HG02973 (cell line): ENCODE measurements at regions not wholly inside any gene's neighbourhood (a gene's known extent, or its start where the extent isn't known, plus 50 kb on each side); places are given as distances from the start of the nearest gene placed in this dataset.

Source experiments
- ATAC-seq: cut with Tn5 transposase; IDR thresholded peaks from one replicate; pipeline ENCODE4 v1.9.1; 2021; ENCODE audit warnings: moderate library complexity; ENCODE audit not compliant: unreplicated experiment

DNA sequence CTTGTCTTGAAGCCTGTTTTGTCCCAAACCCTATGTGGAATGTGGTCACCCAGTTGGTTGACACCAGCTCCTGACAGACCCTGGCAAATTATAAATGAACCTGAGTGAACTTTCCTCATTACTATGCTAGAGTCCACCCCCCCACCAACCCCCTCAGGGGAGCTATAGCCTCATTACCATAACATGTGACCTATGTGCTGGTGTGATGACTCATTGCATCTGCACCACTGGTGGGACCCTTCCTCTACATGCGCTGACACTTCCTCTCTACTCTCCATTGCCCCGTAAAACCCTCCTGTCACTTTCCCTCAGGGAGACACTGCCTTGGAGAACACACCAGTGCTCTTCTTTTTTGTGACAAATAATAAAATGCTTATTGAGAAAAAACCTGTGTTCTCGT, 105.0 kb upstream of the SESN3 start:
- ATAC-seq: no peak

DNA sequence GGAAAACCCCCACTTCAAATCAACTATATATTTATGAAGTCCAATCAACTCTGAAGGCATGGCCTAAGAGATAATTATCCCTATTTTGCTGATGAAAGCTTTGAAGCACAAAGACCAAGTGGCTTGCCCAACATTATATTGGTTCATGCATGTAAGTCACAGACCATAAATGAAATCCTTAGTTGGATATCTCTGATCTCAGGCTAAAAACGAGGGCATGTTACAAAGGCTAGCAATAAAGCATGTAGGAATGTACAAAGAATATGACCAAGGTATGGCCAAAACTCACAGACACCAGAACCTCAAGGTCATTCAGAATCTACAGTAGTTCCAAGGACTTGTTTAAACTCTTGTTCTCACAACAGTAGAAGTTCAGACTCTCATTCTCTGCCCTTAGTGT, 100.2 kb upstream of the SESN3 start:
- no peak for ATAC-seq

DNA sequence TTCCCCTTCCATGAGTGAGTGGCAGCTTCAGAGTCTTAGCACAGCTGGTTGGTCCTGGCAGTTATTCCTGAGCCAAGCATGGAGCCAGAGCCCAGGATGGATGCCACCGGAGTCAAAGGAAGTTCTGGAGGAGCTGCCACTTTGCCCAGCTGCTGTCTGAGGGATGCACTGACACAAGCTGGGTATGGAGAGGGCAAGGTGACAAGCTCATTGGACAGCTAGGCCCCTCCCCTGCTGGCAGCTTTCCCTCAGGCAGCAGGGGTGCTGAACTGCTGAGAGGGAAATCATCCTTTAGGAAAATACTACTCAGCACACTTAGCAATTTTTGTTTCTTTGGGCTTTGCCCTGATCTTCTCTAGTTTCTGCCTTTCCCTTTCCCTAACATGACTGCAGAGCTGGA, 99.3 kb upstream of the SESN3 start:
- ATAC-seq: no peak

DNA sequence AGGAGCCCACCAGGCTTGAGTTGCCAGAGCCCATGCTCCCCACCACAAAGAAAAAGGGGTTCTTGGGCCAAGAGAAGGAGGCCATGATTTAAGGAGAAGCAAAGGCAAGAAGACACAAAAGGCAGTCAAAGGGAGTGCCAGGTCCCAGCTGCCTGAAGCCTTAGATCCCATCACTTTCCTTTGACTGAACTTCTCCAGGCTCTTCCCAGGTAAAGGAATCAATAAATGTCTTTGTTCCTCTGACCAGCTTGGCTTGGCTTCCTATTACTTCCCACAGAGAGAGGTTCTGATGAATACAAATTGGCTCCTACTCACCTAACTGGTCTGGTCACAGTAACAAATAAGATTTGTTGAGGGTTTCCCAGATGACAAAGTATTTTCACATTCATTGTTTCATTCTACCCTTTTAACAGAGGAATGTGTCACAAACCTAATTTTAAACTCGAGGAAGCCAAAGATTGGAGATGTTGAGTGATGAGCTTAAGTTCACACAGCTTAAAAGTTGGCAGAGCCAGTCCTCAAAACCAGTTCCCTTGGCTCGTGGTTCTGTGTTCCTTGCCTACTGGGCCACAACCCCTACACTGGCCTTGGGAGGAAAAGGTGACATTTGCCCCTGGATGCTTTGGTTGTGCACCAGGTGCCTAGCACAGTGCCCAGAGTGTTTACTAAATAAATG, 96.4 kb upstream of the SESN3 start:
- no peak for ATAC-seq

DNA sequence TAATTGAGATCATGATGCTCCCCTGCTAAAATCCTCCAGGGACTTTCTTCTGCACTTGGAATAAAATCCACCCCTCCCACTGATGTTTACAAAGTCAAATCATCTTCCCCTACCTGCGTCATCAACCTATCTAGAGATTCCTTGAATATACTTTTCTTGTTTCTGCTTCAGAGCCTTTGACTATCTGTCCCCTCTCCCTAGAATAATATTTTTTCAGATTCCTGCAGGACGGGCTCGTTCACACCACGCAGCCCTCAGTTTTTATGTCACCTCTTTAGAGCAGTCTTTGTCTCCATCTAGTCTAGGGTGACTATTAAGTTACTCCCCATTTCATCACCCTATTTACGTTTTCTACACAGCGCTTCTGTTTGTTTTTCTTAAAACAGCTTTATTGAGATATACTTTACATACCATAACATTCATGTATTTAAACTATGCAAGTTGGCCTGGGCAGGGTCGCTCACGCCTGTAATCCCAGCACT, 94.8 kb upstream of the SESN3 start:
- ATAC-seq: no peak

DNA sequence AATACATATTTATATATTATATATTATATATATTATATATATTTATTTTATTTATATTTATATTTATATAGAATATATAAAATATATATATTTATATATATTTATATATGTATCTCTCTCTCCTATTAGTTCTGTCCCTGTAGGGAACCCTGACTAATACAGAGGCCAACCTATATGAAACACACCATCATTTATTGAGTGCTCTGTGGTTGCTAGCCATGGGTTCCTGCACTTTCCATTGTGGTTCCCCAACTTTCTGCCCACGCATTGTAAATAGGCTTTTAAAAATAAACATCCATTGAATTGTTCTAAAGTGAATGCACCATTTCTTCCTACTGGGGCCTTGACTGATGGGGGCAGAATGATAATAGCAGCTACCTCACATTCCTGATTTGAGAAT, 93.8 kb upstream of the SESN3 start:
- no peak for ATAC-seq

DNA sequence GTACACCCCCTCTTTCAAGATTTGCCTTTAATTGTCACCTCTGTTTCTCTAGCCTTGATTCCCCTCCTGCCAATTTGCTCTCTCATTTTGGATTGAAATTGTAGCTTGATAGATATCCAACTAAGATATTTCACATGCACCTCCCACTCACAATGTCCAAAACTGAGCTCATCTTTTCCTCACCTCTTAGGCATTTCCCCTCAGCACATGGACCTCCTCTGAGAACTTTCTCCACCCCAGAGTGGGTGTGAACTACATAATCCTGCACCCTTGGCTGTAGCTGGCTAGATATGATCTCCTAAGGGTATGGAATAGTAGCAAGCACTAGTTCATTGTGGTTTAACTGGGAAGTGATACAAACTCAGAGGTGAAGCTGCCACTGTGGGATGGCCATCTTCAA, 91.5 kb upstream of the SESN3 start:
- no peak for ATAC-seq

DNA sequence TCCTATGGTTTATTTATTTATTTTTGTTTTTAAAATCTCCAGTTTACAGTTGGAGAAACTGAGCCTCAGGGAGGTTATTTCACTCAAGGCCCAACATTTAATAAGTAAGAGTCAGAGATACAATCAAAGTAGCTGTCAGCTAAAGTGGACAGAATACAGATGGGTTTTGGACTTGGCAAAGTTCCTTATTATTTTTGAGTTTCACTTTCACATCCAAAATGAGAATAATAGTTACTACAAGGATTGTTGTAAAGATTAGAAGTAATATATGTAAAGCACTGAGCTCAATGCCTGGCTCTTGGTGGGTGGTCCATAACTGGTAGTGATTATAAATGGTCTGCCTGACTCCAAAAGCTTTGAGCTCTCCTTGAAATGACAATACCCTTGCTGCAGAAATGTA, 87.5 kb upstream of the SESN3 start:
- no peak for ATAC-seq

DNA sequence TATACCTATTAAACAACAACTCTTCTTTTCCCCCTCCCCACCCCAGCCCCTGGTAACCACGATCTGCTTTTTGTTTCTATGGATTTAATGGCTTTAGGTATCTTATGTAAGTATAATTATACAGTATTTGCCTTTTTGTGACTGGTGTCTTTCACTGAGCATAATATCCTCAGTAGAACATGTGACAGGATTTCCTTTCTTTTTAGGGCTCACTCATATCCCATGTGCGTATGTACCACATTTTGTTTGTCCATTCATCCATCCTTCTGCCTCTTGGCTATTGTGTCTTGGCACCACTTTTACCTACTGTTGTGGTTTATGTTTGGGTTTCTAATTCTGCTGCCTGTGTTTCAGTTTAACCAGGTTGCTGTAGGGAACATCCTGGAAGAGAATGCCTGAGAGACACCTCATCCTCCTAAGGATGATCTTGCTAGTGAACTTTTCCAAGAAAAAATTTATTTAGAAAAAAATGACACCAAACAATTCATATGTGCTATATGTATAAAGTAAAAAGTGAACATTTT, 77.6 kb upstream of the SESN3 start:
- ATAC-seq: no peak

DNA sequence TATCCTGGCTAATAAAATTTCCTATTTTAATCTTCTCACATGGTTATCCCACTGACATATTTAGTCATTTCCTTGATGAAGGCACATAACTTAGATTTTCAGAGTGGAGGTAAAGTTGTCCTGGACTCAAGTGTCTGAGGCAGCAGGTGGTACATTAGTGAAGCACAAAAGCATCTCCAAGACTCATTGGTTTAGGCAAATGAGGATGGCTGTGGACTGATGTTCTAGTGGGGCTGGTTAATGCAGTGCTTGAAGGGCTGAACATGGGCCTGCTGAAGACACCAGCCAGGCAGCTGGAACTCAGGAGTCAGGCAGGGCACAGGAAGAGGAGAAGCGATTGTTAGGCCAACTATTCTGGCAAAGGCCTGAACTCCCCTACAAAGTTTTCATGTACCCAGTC, 76.3 kb upstream of the SESN3 start:
- no peak for ATAC-seq

DNA sequence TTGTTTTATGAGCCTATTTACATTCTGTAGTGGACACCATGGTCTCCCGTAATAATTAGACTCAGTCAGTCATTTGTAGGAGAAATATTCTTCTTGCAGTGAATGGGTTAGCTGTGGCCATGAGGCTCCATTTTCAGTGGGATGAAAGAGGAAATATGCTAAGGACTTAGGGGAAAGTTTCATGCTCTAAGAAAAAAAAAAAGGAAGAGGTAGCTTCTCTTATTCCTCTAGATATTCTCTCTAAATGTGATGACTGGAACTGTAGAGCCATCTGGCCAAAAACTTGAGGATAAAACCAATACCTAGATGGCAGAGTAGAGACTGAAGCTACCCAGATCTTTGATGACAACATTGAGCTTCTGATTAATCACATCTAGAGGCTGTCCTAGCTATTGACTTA, 75.8 kb upstream of the SESN3 start:
- ATAC-seq: no peak

DNA sequence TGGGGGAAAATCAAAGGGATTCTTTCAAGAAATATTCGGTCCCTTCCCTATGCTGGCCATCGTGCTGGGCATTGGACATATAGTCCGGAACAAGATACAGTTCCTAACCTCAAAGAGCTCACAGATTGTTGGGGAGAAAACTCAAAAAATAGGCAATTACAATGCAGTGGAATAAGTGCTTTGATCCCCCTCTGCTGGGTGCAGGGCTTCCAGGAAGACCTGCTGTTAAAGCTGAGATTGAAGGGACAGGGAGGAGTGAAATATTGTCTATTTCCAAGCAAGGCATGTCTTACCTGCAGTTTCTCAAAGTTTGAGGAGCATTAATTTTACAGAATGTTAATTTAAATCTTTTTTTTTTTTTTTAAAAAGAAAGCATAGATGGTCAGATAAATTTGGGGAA, 75.1 kb upstream of the SESN3 start:
- ATAC-seq: no peak

DNA sequence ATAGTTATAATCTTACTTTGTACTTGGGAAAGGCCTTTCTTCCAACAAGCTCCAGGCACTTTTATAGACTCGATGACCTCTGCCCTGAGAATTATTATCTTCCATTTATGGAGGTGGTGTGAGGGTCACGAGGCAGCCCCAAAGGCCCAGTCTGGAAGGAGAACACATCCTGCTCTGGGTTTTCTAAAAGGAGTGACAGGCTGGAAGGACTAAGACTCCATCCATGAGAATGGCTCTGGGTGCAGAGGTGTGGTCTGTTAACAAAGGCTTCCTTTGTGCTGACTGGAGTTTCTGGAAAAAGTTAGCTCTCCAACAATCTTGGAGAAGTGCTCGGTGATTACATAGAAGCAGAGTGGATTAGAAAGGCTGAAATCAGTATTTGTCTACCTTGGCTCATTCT, 74.7 kb upstream of the SESN3 start:
- no peak for ATAC-seq

DNA sequence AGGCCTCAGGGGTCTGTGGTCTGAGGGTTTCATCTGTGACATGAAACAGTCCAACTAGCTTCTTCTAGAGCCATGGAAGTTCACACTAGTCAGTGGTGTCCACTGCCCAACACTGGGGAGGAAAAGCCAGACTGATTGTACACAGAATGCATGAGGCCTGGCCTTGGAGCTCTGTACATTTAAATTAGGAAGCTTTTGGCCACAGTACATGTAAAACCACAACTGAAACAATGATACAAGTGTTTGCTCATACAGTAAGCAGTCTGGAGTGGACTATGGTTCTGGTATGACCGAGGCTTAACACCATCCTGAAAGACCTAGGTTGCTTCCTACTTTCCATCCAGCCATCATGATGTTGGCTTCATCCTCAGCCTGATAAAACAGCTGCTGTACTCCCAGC, 73.8 kb upstream of the SESN3 start:
- ATAC-seq: no peak

DNA sequence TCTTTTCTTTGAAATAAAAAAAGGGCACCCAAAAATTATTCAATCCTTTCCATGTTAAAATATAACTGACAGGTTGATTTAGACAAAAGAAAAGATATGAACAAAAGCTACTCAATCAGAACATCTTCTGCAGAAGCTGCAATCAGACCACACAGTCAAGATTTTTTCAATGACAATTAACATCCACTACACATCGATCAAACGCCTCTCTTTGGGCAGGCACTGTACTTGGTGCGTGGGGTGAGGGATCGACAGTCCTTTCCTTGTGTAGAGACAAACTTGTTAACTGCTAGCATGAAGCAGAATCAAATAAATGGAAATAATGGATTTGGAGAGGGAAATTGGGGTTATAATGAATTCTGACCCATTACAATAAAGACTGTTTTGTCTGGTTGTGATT, 71.2 kb upstream of the SESN3 start:
- no peak for ATAC-seq

DNA sequence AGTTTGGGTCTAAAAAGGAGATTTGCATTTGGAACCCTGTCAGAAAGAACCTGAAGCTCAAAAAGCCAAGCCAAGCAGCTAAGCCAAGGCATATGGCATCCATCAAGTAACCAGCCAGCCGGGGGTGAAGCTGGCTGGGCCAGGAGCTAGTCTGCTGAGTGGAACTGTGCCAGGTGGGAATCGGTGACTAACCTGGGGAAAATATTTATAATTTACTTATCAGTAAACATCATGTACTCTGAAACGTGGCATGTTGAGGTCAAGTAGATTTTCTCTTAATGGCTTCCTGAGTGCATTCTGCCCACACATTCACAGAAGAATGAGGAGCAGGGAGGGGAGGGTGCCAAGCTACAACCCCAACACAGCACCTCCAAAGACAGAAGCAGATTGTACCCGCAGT, 70.5 kb upstream of the SESN3 start:
- no peak for ATAC-seq

DNA sequence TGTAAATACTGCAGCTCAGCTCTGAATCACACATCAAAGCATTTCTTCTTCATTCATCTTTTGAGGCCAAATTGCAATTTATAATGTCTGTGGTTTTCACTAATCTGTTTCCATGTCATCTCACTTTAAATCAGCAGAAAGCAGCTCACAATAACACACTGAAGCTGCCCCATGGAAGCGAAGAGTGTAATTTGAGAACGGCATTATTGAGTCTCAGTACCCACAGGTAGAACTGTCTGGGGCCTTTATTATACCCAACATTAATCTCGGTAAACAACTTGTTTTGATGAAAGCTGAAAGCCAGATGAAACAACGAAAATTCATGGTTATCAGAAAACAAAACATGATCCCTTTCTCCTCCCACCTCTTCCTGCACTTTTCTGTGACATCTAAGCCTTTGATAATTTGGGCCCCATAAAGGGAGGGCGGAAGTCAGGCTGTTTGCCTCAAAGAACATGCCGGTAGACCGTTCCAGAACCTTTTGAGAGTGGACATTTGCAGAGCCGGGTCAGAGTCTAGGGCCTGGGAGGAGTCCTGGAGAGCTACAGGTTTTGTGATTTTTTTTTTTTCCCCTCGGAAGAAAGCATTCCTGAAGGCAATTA, 68.2 kb upstream of the SESN3 start:
- no peak for ATAC-seq

DNA sequence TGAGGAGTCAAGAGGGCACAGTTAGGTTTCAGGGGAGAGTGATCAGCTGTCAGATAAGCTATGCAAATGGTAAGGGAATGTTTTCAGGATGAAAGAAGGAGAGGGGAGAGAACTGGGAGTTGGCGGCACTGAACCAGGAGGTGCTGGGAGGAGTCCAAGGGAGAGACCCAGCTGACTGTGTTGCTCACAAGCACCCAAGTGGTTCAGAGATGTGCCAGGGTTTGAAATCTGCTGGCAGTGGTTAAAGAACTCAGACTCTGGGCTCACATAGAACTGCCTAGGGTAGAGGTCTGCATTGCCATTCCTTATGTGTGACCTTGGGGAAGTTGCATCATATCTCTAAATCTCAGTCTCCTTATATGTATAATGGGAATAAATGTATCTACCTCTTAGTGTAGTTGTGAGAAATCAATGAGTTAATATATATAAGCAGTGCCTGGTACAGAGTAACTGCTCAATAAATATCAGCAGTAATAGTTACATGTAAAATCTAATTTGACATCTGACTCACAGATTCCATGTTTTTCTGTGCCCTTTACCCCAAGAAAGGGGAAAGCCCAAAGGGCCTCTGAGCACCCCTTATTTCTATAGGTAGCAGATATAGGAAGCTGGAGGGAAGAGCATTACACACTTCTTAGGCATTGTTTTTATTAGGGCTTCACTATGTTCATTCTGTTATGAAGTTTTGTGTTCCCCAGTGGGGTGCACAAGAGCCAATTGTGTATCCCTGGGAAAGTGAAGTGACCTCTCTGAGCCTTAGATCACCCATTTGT, 66.9 kb upstream of the SESN3 start:
- no peak for ATAC-seq

DNA sequence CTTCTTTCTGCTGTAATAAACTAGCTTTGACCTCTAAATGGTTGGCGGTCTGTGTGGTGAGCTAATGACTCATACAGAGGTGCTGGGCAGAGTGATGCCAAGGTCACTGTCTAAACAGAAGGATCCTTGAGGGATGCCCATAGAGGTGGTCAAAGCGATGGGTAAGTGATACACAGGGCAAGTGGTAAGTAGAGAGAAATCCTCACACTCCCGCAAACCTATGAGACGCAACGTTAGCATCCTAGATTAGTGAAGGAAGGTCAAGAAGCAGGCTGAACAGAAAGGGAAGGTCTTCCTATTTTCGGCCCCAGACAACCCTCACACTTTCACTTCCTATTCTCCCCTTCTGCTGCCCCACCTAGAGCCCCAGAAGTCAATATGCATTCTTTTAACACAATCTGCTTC, 65.6 kb upstream of the SESN3 start:
- peak; percentile 95 for ATAC-seq

DNA sequence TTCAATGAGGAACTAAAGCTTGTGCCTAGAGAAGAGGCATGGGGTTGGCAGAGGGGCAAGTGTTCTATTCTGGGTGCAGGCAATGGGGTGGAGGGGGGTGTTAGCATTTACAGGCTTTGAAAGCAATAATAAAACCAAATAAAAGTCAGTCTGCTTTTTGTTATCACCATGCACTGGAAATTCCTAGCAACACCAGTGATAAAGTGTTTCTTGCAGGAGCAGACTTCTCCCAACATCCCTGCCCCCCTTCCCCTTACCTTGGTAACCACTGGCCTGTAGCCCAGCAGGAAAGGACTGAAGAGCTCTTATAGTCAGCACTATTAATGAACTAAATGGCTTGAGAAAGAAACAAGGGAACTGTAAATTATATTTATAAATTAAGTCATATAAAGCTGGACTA, 65.2 kb upstream of the SESN3 start:
- peak; percentile 11 for ATAC-seq

DNA sequence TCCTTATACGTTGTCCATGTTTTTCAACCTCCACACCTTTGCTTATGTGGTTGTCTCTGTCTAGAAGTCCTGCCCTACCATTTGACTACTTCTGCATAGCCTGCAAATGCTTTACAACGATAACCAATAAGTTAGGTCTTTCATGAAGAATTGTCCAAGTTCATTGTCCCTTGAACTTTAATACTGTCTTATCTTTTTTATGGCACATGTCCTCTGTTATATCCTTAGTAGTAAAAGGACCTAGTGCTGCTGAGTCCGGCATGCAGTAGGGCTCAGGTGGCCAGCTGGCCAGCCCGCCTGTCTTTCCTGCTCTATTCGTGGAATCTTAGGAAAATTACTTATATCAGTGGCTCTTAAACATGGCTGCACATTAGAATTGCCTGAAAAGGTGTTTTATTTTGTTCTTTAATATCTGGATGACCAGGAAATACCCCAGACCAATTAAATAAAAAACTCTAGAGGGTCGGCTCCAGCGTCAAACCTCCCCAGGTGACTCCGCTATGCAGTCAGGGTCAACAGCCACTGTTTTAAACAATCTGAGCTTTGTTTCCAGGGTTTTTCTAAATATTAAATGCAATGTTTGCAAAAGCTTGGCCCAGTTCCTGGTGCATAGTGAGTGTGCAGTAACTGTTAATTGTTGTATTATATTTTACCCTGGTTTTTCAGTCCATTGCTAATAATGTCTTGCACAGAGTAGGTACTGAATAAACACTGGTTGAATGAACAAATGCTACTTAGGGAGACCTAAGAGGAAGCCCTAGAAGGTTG, 64.6 kb upstream of the SESN3 start:
- ATAC-seq: no peak
